ENCODE measurements at regions not wholly inside any gene's neighbourhood (a gene's known extent, or its start where the extent isn't known, plus 50 kb on each side); places are given as distances from the start of the nearest gene placed in this dataset.
"Not testable (repeated sequence)": the region's sequence is repeated elsewhere in the genome, so short reads cannot be mapped to it uniquely, and the experiment has no call there.

GRCh38 chr15:62858343-62858742 is 184.2 kb upstream of the TPM1 start:
- H3K4me1 ChIP-seq: no peaks in the 10 kb centered on the region
- no peaks in the 10 kb centered on the region for H3K27me3 ChIP-seq
- no peaks in the 10 kb centered on the region for H3K36me3 ChIP-seq
- H3K27ac ChIP-seq: no peak overlapping the region
- no peaks in the 10 kb centered on the region for H3K9me3 ChIP-seq
- no peak overlapping the region for H3K9ac ChIP-seq
- no peaks in the 10 kb centered on the region for H4K20me1 ChIP-seq
- H3K4me3 ChIP-seq: no peak overlapping the region
- no peak overlapping the region for H3K4me2 ChIP-seq
- no peak for TF ChIP-seq Cebpa-rat (IDR thresholded peaks at IDR 0.05)

GRCh38 chr15:62862717-62863116 is 179.8 kb upstream of the TPM1 start:
- no peak overlapping the region for H3K4me2 ChIP-seq
- no peak overlapping the region for H3K4me3 ChIP-seq
- H3K9me3 ChIP-seq: no peaks in the 10 kb centered on the region
- no peak for TF ChIP-seq Cebpa-rat (IDR thresholded peaks at IDR 0.05)
- H3K36me3 ChIP-seq: no peaks in the 10 kb centered on the region
- H3K27me3 ChIP-seq: no peaks in the 10 kb centered on the region
- no peaks in the 10 kb centered on the region for H4K20me1 ChIP-seq
- no peak overlapping the region for H3K27ac ChIP-seq
- H3K9ac ChIP-seq: no peak overlapping the region
- no peaks in the 10 kb centered on the region for H3K4me1 ChIP-seq

GRCh38 chr15:62866366-62866765 is 176.2 kb upstream of the TPM1 start:
- H3K36me3 ChIP-seq: no peaks in the 10 kb centered on the region
- no peaks in the 10 kb centered on the region for H3K9me3 ChIP-seq
- H4K20me1 ChIP-seq: no peaks in the 10 kb centered on the region
- H3K9ac ChIP-seq: no peak overlapping the region
- H3K4me2 ChIP-seq: no peak overlapping the region
- no peaks in the 10 kb centered on the region for H3K27me3 ChIP-seq
- H3K4me3 ChIP-seq: no peak overlapping the region
- peaks cover 14% of the 10 kb centered on the region for H3K4me1 ChIP-seq
- no peak for TF ChIP-seq Cebpa-rat (IDR thresholded peaks at IDR 0.05)
- H3K27ac ChIP-seq: no peak overlapping the region

GRCh38 chr15:62867844-62868243 is 174.7 kb upstream of the TPM1 start:
- H3K9me3 ChIP-seq: no peaks in the 10 kb centered on the region
- H4K20me1 ChIP-seq: no peaks in the 10 kb centered on the region
- H3K36me3 ChIP-seq: no peaks in the 10 kb centered on the region
- H3K4me3 ChIP-seq: no peak overlapping the region
- no peak for TF ChIP-seq Cebpa-rat (IDR thresholded peaks at IDR 0.05)
- H3K4me1 ChIP-seq: peaks cover 14% of the 10 kb centered on the region
- no peak overlapping the region for H3K27ac ChIP-seq
- no peak overlapping the region for H3K9ac ChIP-seq
- no peak overlapping the region for H3K4me2 ChIP-seq
- no peaks in the 10 kb centered on the region for H3K27me3 ChIP-seq

GRCh38 chr15:62868507-62868906 is 174.0 kb upstream of the TPM1 start:
- Histone ChIP-seq H3K9me3 (no peaks in the 10 kb centered on the region), H3K36me3 (no peaks in the 10 kb centered on the region), H3K4me2 (peak overlapping the region; percentile 53), H3K4me1 (peaks cover 14% of the 10 kb centered on the region), H3K27me3 (no peaks in the 10 kb centered on the region), H3K9ac (no peak overlapping the region), H3K27ac (no peak overlapping the region), H3K4me3 (no peak overlapping the region), H4K20me1 (no peaks in the 10 kb centered on the region)
- TF ChIP-seq Cebpa-rat (IDR thresholded peaks at IDR 0.05): no peak

GRCh38 chr15:62869116-62869515 is 173.4 kb upstream of the TPM1 start:
- Histone ChIP-seq H3K9ac (no peak overlapping the region), H3K4me3 (no peak overlapping the region), H3K27me3 (no peaks in the 10 kb centered on the region; the same call in 1 of the 2 replicates), H3K9me3 (no peaks in the 10 kb centered on the region), H3K36me3 (no peaks in the 10 kb centered on the region), H3K4me1 (peaks cover 14% of the 10 kb centered on the region), H3K27ac (no peak overlapping the region), H4K20me1 (no peaks in the 10 kb centered on the region), H3K4me2 (peak overlapping the region; percentile 53)
- no peak for TF ChIP-seq Cebpa-rat (IDR thresholded peaks at IDR 0.05)

GRCh38 chr15:62870216-62870615 is 172.3 kb upstream of the TPM1 start:
- no peak overlapping the region for H3K4me3 ChIP-seq
- no peaks in the 10 kb centered on the region for H4K20me1 ChIP-seq
- no peak overlapping the region for H3K27ac ChIP-seq
- no peaks in the 10 kb centered on the region for H3K9me3 ChIP-seq
- H3K4me1 ChIP-seq: peaks cover 14% of the 10 kb centered on the region
- no peak overlapping the region for H3K4me2 ChIP-seq
- H3K9ac ChIP-seq: no peak overlapping the region
- no peak for TF ChIP-seq Cebpa-rat (IDR thresholded peaks at IDR 0.05)
- no peaks in the 10 kb centered on the region; the same call in 1 of the 2 replicates for H3K27me3 ChIP-seq
- no peaks in the 10 kb centered on the region for H3K36me3 ChIP-seq

GRCh38 chr15:62870701-62871100 is 171.8 kb upstream of the TPM1 start:
- H3K4me3 ChIP-seq, H3K27me3 ChIP-seq, H3K9ac ChIP-seq, H3K36me3 ChIP-seq, H3K9me3 ChIP-seq, H4K20me1 ChIP-seq, H3K4me2 ChIP-seq, H3K27ac ChIP-seq: not testable (repeated sequence)
- H3K4me1 ChIP-seq: peaks cover 14% of the 10 kb centered on the region

GRCh38 chr15:62873203-62873602 is 169.3 kb upstream of the TPM1 start:
- Histone ChIP-seq H3K36me3 (no peaks in the 10 kb centered on the region), H3K9ac (no peak overlapping the region), H3K27ac (no peak overlapping the region), H3K4me1 (peaks cover 12% of the 10 kb centered on the region), H3K4me3 (no peak overlapping the region), H3K4me2 (no peak overlapping the region), H4K20me1 (no peaks in the 10 kb centered on the region), H3K27me3 (no peaks in the 10 kb centered on the region; the same call in 1 of the 2 replicates), H3K9me3 (no peaks in the 10 kb centered on the region)
- TF ChIP-seq Cebpa-rat (IDR thresholded peaks at IDR 0.05): no peak

- no peak for TF ChIP-seq Cebpa-rat (IDR thresholded peaks at IDR 0.05)
- Histone ChIP-seq H3K36me3 (no peaks in the 10 kb centered on the region), H3K4me3 (no peak overlapping the region), H3K4me1 (peaks cover 3% of the 10 kb centered on the region), H3K27ac (no peak overlapping the region), H3K9me3 (no peaks in the 10 kb centered on the region), H3K4me2 (no peak overlapping the region), H3K27me3 (no peaks in the 10 kb centered on the region; the same call in 1 of the 2 replicates), H4K20me1 (no peaks in the 10 kb centered on the region), H3K9ac (no peak overlapping the region)
Observed at GRCh38 chr15:62874064-62874463, 168.5 kb upstream of the TPM1 start.

- Histone ChIP-seq H3K4me3 (no peak overlapping the region), H3K4me1 (peaks cover 7% of the 10 kb centered on the region), H4K20me1 (no peaks in the 10 kb centered on the region), H3K27me3 (no peaks in the 10 kb centered on the region; the same call in 1 of the 2 replicates), H3K4me2 (no peak overlapping the region), H3K9ac (no peak overlapping the region), H3K9me3 (no peaks in the 10 kb centered on the region), H3K27ac (no peak overlapping the region), H3K36me3 (no peaks in the 10 kb centered on the region)
- no peak for TF ChIP-seq Cebpa-rat (IDR thresholded peaks at IDR 0.05)
Observed at GRCh38 chr15:62874959-62875625, 167.5 kb upstream of the TPM1 start.

Measured in BLaER1 (cell line).